Urinary bladder (tissue), 3 donors: ENCODE measurements at regions not wholly inside any gene's neighbourhood (a gene's known extent, or its start where the extent isn't known, plus 50 kb on each side); places are given as distances from the start of the nearest gene placed in this dataset.
"Not testable (repeated sequence)": the region's sequence is repeated elsewhere in the genome, so short reads cannot be mapped to it uniquely, and the experiment has no call there.

ENCODE experiments used
- DNase-seq: peaks from one replicate; pipeline ENCODE4 v3.0.0-alpha.2; 2015; ENCODE audit errors: extremely low spot score
- H3K27ac ChIP-seq: one replicate; pipeline ENCODE4 v1.5.1; 2013; ENCODE audit warnings: low read depth, mild to moderate bottlenecking, moderate library complexity
- H3K36me3 ChIP-seq: one replicate; pipeline ENCODE4 v1.6.1; 2013; ENCODE audit warnings: mild to moderate bottlenecking, moderate library complexity; ENCODE audit not compliant: insufficient read depth
- H3K4me1 ChIP-seq: one replicate; pipeline ENCODE4 v1.6.1; 2013; ENCODE audit warnings: mild to moderate bottlenecking, moderate library complexity; ENCODE audit not compliant: insufficient read depth
- H3K4me3 ChIP-seq: one replicate; pipeline ENCODE4 v1.5.1; 2013; ENCODE audit warnings: low read depth, low read length
- WGBS: extraction: QIAGEN DNeasy Blood & Tissue Kit; methylation state at CpG from one replicate; pipeline ENCODE4 v1.1.7; 2013; 5-methylcytosine and 5-hydroxymethylcytosine counted together
- donor health status: healthy with polysubstance abuse.
- donor health status: healthy.

GRCh38 chrX:65971151-65971550, 68.7 kb downstream of the VSIG4 start:
- H3K4me3 ChIP-seq, result no peak overlapping the region
- no peak for DNase-seq
- no peak overlapping the region for H3K27ac ChIP-seq

GRCh38 chrX:65967159-65967558, 72.7 kb downstream of the VSIG4 start:
- 96% methylated on average over 3 of the region's 3 CpGs for WGBS
- H3K4me3 ChIP-seq, DNase-seq, H3K36me3 ChIP-seq, H3K4me1 ChIP-seq, H3K27ac ChIP-seq: not testable (repeated sequence)

More at GRCh38 chrX:65971151-65971550, 68.7 kb downstream of the VSIG4 start:
- Histone ChIP-seq H3K36me3 (no peaks in the 10 kb centered on the region), H3K4me1 (no peaks in the 10 kb centered on the region)
- 40% methylated on average over 16 of the region's 16 CpGs for WGBS

DNA sequence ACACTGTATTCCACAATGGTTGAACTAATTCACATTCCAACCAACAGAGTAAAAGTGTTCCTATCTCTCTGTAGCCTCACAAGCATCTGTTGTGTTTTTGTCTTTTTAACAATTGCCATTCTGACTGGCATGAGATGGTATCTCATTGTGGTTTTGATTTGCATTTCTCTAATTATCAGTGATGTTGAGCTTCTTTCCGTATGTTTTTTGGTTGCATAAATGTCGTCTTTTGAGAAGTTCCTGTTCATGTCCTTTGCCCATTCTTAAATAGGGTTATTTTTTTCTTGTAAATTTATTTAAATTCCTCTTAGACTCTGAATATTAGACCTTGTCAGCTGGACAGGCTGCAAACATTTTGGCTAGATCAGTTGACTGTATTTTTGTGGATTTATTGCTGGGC, 78.2 kb downstream of the VSIG4 start:
- no peaks in the 10 kb centered on the region for H3K4me1 ChIP-seq
- no peaks in the 10 kb centered on the region for H3K36me3 ChIP-seq
- no peak for DNase-seq
- WGBS, result 92% methylated on average over 2 of the region's 2 CpGs
- H3K4me3 ChIP-seq, result no peak overlapping the region
- no peak overlapping the region for H3K27ac ChIP-seq

GRCh38 chrX:65948103-65948502, 91.8 kb downstream of the VSIG4 start:
- H3K4me3 ChIP-seq, result no peak overlapping the region
- H3K27ac ChIP-seq, result no peak overlapping the region
- 92% methylated on average over 1 of the region's 1 CpG for WGBS
- no peaks in the 10 kb centered on the region for H3K36me3 ChIP-seq
- no peak for DNase-seq
- H3K4me1 ChIP-seq, result no peaks in the 10 kb centered on the region

- Histone ChIP-seq H3K36me3 (no peaks in the 10 kb centered on the region), H3K27ac (no peak overlapping the region), H3K4me3 (no peak overlapping the region), H3K4me1 (no peaks in the 10 kb centered on the region)
- 72% methylated on average over 1 of the region's 1 CpG for WGBS
- DNase-seq, result no peak
Observed at GRCh38 chrX:65941775-65942174, 98.1 kb downstream of the VSIG4 start.

DNA sequence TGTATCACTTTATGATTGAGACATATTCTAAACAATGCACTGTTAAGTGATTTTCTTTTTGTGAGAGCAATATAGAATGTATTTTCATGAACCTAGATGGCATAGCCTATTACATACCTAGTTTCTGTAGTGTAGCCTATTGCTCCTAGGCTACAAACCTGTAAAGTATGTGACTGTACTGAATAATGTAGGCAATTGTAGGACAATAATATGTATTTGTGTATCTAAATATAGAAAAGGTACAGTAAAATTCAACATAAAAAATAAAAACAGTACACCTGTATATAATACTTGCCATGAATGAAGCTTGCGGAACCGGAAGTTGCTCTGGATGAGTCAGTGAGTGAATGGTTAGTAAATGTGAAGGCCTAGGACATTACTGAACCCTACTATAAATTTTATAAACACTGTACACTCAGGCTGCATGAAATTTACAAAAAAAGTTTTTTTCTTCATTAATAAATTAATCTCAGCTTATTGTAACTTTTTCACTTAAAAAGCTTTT, 106.7 kb downstream of the VSIG4 start:
- WGBS, result 89% methylated on average over 2 of the region's 2 CpGs

DNA sequence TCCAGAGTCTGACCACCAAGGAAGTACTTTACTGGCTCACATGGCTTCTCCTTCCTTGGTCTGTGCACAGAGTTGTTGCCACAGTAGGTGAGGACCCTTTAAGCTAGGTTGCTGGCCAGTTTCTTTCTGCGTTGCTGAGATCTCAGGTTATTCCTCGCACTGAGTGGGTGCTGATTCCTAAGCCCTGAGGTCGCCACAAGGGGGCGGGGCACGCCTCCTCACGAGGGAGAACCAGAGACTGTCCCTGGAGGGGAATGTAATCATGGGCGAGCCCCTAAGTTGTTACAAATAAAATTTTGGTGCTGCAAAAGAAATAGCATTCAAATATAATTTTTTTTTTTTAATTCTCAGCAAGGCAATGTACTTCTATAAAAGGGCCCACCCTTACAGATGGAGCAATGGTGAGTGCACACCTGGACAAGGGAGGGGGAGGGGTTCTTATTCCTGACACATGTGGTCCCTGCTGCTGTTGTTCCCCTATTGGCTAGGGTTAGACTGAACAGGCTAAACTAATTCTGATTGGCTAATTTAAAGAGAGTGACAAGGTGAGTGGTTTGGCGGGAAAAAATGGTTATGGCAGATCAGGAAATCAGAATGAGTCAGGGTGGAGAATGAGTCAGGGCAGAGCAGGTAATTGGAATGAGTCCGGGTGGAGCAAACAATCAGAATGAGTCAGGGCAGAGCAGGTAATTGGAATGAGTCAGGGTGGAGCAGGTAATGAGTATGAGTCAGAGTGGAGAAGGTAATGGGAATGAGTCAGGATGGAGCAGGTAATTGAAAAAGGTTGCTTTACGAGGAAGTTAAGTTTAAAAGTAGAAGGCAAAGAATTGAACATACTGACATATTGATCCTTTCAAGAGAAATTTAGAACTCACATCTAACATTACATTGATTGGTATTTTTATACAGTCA, 107.5 kb downstream of the VSIG4 start:
- no peak overlapping the region for H3K4me3 ChIP-seq
- DNase-seq, result no peak
- no peaks in the 10 kb centered on the region for H3K36me3 ChIP-seq
- 76% methylated on average over 10 of the region's 10 CpGs for WGBS
- no peaks in the 10 kb centered on the region for H3K4me1 ChIP-seq
- no peak overlapping the region for H3K27ac ChIP-seq

More for the DNA sequence above, 106.7 kb downstream of the VSIG4 start:
- Histone ChIP-seq H3K27ac (no peak overlapping the region), H3K4me1 (no peaks in the 10 kb centered on the region), H3K4me3 (no peak overlapping the region), H3K36me3 (no peaks in the 10 kb centered on the region)
- DNase-seq, result no peak

- Histone ChIP-seq H3K36me3 (no peaks in the 10 kb centered on the region), H3K4me1 (no peaks in the 10 kb centered on the region), H3K27ac (no peak overlapping the region), H3K4me3 (no peak overlapping the region)
- 52% methylated on average over 5 of the region's 5 CpGs for WGBS
- no peak for DNase-seq
Observed at GRCh38 chrX:65928522-65928921, 111.4 kb downstream of the VSIG4 start.

DNA sequence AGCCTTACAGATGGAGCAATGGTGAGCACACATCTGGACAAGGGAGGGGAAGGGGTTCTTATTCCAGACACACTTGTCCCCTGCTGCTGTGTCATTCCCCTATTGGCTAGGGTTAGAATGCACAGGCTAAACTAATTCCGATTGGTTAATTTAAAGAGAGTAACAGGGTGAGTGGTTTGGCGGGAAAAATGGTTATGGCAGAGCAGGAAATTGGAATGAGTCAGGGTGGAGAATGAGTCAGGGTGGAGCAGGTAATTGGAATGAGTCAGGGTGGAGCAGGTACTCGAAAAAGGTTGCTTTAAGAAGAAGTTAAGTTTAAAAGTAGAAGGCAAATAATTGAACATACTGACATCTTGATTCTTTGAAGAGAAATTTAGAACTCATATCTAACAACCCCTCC, 112.5 kb downstream of the VSIG4 start:
- WGBS, result 73% methylated on average over 3 of the region's 3 CpGs
- not testable (repeated sequence) for H3K36me3 ChIP-seq, H3K27ac ChIP-seq, H3K4me1 ChIP-seq, H3K4me3 ChIP-seq, DNase-seq

GRCh38 chrX:65926095-65927019, 113.5 kb downstream of the VSIG4 start:
- Histone ChIP-seq H3K27ac (no peak overlapping the region), H3K4me1 (no peaks in the 10 kb centered on the region), H3K4me3 (no peak overlapping the region), H3K36me3 (no peaks in the 10 kb centered on the region)
- DNase-seq, result no peak
- 61% methylated on average over 5 of the region's 5 CpGs for WGBS

- DNase-seq, result no peak
- Histone ChIP-seq H3K4me1 (no peaks in the 10 kb centered on the region), H3K27ac (no peak overlapping the region), H3K4me3 (no peak overlapping the region), H3K36me3 (no peaks in the 10 kb centered on the region)
- 88% methylated on average over 3 of the region's 3 CpGs for WGBS
Observed at GRCh38 chrX:65925592-65925991, 114.3 kb downstream of the VSIG4 start.

- H3K36me3 ChIP-seq, result no peaks in the 10 kb centered on the region
- no peak overlapping the region for H3K4me3 ChIP-seq
- H3K4me1 ChIP-seq, result no peaks in the 10 kb centered on the region
- 72% methylated on average over 3 of the region's 3 CpGs for WGBS
- DNase-seq, result no peak
- no peak overlapping the region for H3K27ac ChIP-seq
Observed at GRCh38 chrX:65925005-65925404, 114.9 kb downstream of the VSIG4 start.

GRCh38 chrX:65921363-65921762, 118.5 kb downstream of the VSIG4 start:
- no peak overlapping the region for H3K27ac ChIP-seq
- H3K4me3 ChIP-seq, result no peak overlapping the region
- H3K36me3 ChIP-seq, result no peaks in the 10 kb centered on the region
- WGBS, result 66% methylated on average over 2 of the region's 2 CpGs
- no peaks in the 10 kb centered on the region for H3K4me1 ChIP-seq
- DNase-seq, result no peak
